Activated CD8-positive, alpha-beta T cell treated with anti-CD3 and anti-CD28 coated beads for 36 hours (primary cell): ENCODE measurements at regions not wholly inside any gene's neighbourhood (a gene's known extent, or its start where the extent isn't known, plus 50 kb on each side); places are given as distances from the start of the nearest gene placed in this dataset.
A peak's percentile ranks its signal among the peaks of the same experiment; 100 is the strongest.

Experiments
- ATAC-seq: fragments of 200-7000 bp; cut with Tn5 transposase; one replicate; pipeline ENCODE4 v1.10.0; 2021; ENCODE audit warnings: mild to moderate bottlenecking, moderate library complexity
- CTCF ChIA-PET: fragments of 350-600 bp; sonication (Branson Sonifier 250); formaldehyde crosslinking; loops from one replicate; lab custom pipeline; 2021; ENCODE audit warnings: antibody characterized with exemption; lab: Charles Lee
- POLR2A ChIA-PET: fragments of 350-600 bp; sonication (Branson Sonifier 250); formaldehyde crosslinking; loops from one replicate; lab custom pipeline; 2021; ENCODE audit warnings: antibody characterized with exemption; lab: Charles Lee
- DNase-seq: peaks from one replicate; pipeline ENCODE4 v3.0.0-alpha.2; 2020
- H3K27ac Mint-ChIP-seq: one replicate; pipeline ENCODE4 v1.8.0; 2021; ENCODE audit warnings: mild to moderate bottlenecking, mixed read lengths
- H3K27me3 Mint-ChIP-seq: one replicate; pipeline ENCODE4 v1.8.0; 2021; ENCODE audit warnings: mixed read lengths
- H3K36me3 Mint-ChIP-seq: one replicate; pipeline ENCODE4 v1.8.0; 2021; ENCODE audit warnings: low read depth, mixed read lengths
- H3K4me1 Mint-ChIP-seq: one replicate; pipeline ENCODE4 v1.8.0; 2021; ENCODE audit warnings: low read depth, mixed read lengths
- H3K4me3 Mint-ChIP-seq: one replicate; pipeline ENCODE4 v1.8.0; 2021; ENCODE audit warnings: mild to moderate bottlenecking, moderate library complexity, mixed read lengths
- H3K9me3 Mint-ChIP-seq: one replicate; pipeline ENCODE4 v1.8.0; 2021; ENCODE audit warnings: mixed read lengths
- intact Hi-C: fragments of 100-400 bp; cut with micrococcal nuclease; formaldehyde crosslinking; loops from one replicate; pipeline ENCODE4 v1.10.0; 2022
- TF ChIP-seq, protein P1 (sequence below): fragments of 200-600 bp; IDR thresholded peaks from one replicate; pipeline ENCODE4 v1.8.0; 2022; ENCODE audit warnings: antibody characterized with exemption, mild to moderate bottlenecking

- TF ChIP-seq, protein P1, sequence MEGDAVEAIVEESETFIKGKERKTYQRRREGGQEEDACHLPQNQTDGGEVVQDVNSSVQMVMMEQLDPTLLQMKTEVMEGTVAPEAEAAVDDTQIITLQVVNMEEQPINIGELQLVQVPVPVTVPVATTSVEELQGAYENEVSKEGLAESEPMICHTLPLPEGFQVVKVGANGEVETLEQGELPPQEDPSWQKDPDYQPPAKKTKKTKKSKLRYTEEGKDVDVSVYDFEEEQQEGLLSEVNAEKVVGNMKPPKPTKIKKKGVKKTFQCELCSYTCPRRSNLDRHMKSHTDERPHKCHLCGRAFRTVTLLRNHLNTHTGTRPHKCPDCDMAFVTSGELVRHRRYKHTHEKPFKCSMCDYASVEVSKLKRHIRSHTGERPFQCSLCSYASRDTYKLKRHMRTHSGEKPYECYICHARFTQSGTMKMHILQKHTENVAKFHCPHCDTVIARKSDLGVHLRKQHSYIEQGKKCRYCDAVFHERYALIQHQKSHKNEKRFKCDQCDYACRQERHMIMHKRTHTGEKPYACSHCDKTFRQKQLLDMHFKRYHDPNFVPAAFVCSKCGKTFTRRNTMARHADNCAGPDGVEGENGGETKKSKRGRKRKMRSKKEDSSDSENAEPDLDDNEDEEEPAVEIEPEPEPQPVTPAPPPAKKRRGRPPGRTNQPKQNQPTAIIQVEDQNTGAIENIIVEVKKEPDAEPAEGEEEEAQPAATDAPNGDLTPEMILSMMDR: no peak
- Mint-ChIP-seq H3K4me1 (peaks cover 82% of the 10 kb centered on the region), H3K27ac (peak overlapping the region; percentile 85), H3K4me3 (no peak overlapping the region), H3K27me3 (no peaks in the 10 kb centered on the region), H3K36me3 (peaks cover 86% of the 10 kb centered on the region), H3K9me3 (no peaks in the 10 kb centered on the region)
- DNase-seq (no peak), ATAC-seq (peak; percentile 14)
- POLR2A ChIA-PET: interaction anchor here (0.8 to 2.6 kb wide), 3 partner anchors 18 to 56 kb away, joined by 3 to 7 read pairs (median 3); no protein-coding TSS in a partner anchor
- intact Hi-C loops: no loop called here
- CTCF ChIA-PET: interaction anchor here (0.8 to 1.4 kb wide), 5 partner anchors 8 to 118 kb away, joined by 3 to 4 read pairs (median 3); no protein-coding TSS in a partner anchor
Measured at GRCh38 chr7:130904031-130904757, 170.2 kb upstream of the KLF14 start.

- intact Hi-C loops: no loop called here
- TF ChIP-seq, protein P1: no peak
- peaks cover 82% of the 10 kb centered on the region for H3K4me1 Mint-ChIP-seq
- H3K36me3 Mint-ChIP-seq: peaks cover 86% of the 10 kb centered on the region
- H3K27ac Mint-ChIP-seq: peak overlapping the region; percentile 85
- no peaks in the 10 kb centered on the region for H3K27me3 Mint-ChIP-seq
- ChIA-PET POLR2A (interaction anchor here (0.9 to 2.6 kb wide), 5 partner anchors 8 to 63 kb away, joined by 3 to 7 read pairs (median 3); no protein-coding TSS in a partner anchor), CTCF (interaction anchor here (0.8 to 1.5 kb wide), 5 partner anchors 8 to 135 kb away, joined by 3 to 13 read pairs (median 4); no protein-coding TSS in a partner anchor)
- no peak overlapping the region for H3K4me3 Mint-ChIP-seq
- no peak for DNase-seq
- ATAC-seq: no peak
- H3K9me3 Mint-ChIP-seq: no peaks in the 10 kb centered on the region
Measured at GRCh38 chr7:130904792-130905191, 170.8 kb upstream of the KLF14 start.

DNA sequence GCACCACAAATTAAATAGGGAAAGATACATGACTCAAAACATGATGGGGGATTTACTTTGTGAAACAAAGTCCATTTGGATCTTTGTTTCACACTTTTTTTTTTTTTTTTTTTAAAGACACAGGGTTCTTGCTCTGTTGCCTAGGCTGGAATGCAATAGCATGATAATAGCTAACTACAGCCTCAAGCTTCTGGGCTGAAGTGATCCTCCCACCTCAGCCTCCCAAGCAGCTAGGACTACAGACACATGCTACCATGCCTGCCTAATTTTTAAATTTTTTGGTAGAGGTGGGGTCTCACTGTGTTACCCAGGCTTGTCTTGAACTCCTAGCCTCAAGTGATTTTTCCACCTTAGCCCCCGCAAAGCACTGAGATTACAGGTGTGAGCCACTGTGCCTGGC, 172.6 kb upstream of the KLF14 start:
- intact Hi-C loops: no loop called here
- peaks cover 83% of the 10 kb centered on the region for H3K4me1 Mint-ChIP-seq
- peaks cover 86% of the 10 kb centered on the region for H3K36me3 Mint-ChIP-seq
- DNase-seq: no peak
- TF ChIP-seq, protein P1: no peak
- peak overlapping the region; percentile 61 for H3K27ac Mint-ChIP-seq
- no peaks in the 10 kb centered on the region for H3K27me3 Mint-ChIP-seq
- CTCF ChIA-PET: interaction anchor here (9.3 kb wide), 1 partner anchor 11 kb away, joined by 96 read pairs; no protein-coding TSS in a partner anchor
- POLR2A ChIA-PET: no interaction called here
- no peak for ATAC-seq
- no peak overlapping the region for H3K4me3 Mint-ChIP-seq
- no peaks in the 10 kb centered on the region for H3K9me3 Mint-ChIP-seq

GRCh38 chr7:130907439-130907838, 173.4 kb upstream of the KLF14 start:
- TF ChIP-seq, protein P1: no peak
- Mint-ChIP-seq H3K4me3 (no peak overlapping the region), H3K27ac (peak overlapping the region; percentile 46), H3K27me3 (no peaks in the 10 kb centered on the region), H3K4me1 (peaks cover 82% of the 10 kb centered on the region), H3K36me3 (peaks cover 86% of the 10 kb centered on the region), H3K9me3 (no peaks in the 10 kb centered on the region)
- ChIA-PET CTCF (interaction anchor here (9.3 kb wide), 1 partner anchor 12 kb away, joined by 96 read pairs; no protein-coding TSS in a partner anchor), POLR2A (no interaction called here)
- intact Hi-C loops: no loop called here
- ATAC-seq: no peak
- no peak for DNase-seq
